Thymus (tissue), 11 donors: ENCODE measurements at regions not wholly inside any gene's neighbourhood (a gene's known extent, or its start where the extent isn't known, plus 50 kb on each side); places are given as distances from the start of the nearest gene placed in this dataset.
A peak's percentile ranks its signal among the peaks of the same experiment; 100 is the strongest.
"Not testable (repeated sequence)": the region's sequence is repeated elsewhere in the genome, so short reads cannot be mapped to it uniquely, and the experiment has no call there.

ENCODE experiments used
- DNase-seq, 9 donors: peaks; one replicate each; pipeline ENCODE4 v3.0.0-alpha.2; 2013; ENCODE audit warnings: low spot score in 9 of 9, low read depth in 6 of 9, missing footprints in 1 of 9
- H3K27ac ChIP-seq, 2 donors: one replicate each; pipeline ENCODE4 v1.5.1; 2013; ENCODE audit warnings: control low read depth in 1 of 2, low read depth in 1 of 2, low read length in 1 of 2, mild to moderate bottlenecking in 1 of 2, moderate library complexity in 1 of 2
- H3K27me3 ChIP-seq, 2 donors: one replicate each; pipeline ENCODE4 v1.5.1; 2013; ENCODE audit warnings: low read length in 1 of 2; ENCODE audit not compliant: control insufficient read depth in 2 of 2, insufficient read depth in 1 of 2
- H3K36me3 ChIP-seq, 2 donors: one replicate each; pipeline ENCODE4 v1.5.1; 2013; ENCODE audit warnings: low read length in 1 of 2, mild to moderate bottlenecking in 1 of 2, moderate library complexity in 1 of 2; ENCODE audit not compliant: control insufficient read depth in 2 of 2, insufficient read depth in 2 of 2
- H3K4me1 ChIP-seq, 2 donors: one replicate each; pipeline ENCODE4 v1.5.1; 2013; ENCODE audit warnings: low read length in 2 of 2; ENCODE audit not compliant: control insufficient read depth in 2 of 2, insufficient read depth in 2 of 2
- H3K4me3 ChIP-seq, 2 donors: one replicate each; pipeline ENCODE4 v1.5.1; 2013; ENCODE audit warnings: low read length in 2 of 2, control low read depth in 1 of 2, mild to moderate bottlenecking in 1 of 2
- H3K9me3 ChIP-seq, 2 donors: one replicate each; pipeline ENCODE4 v1.5.1; 2013; ENCODE audit warnings: low read length in 1 of 2, mild to moderate bottlenecking in 1 of 2; ENCODE audit not compliant: control insufficient read depth in 2 of 2, insufficient read depth in 1 of 2
- WGBS: extraction: QIAGEN DNeasy Blood & Tissue Kit; methylation state at CpG from one replicate; pipeline ENCODE4 v1.1.7; 2013; 5-methylcytosine and 5-hydroxymethylcytosine counted together
- donor health status: healthy.

GRCh38 chr6:37091586-37091985 lies 78.4 kb upstream of the PIM1 start:
- H3K27me3 ChIP-seq, DNase-seq, H3K9me3 ChIP-seq, H3K27ac ChIP-seq, H3K36me3 ChIP-seq, H3K4me3 ChIP-seq: not testable (repeated sequence)
- WGBS, result 96% methylated on average over 9 of the region's 9 CpGs
- H3K4me1 ChIP-seq, result peaks cover 0 to 13% of the 10 kb centered on the region in 2 donors

- H3K9me3 ChIP-seq, result no peaks in the 10 kb centered on the region
- H3K4me1 ChIP-seq, result peaks cover 0 to 13% of the 10 kb centered on the region in 2 donors
- no peaks in the 10 kb centered on the region for H3K36me3 ChIP-seq
- WGBS, result 91% methylated on average over 14 of the region's 14 CpGs
- H3K27ac ChIP-seq, result no peak overlapping the region
- no peak for DNase-seq
- no peak overlapping the region for H3K4me3 ChIP-seq
- no peaks in the 10 kb centered on the region for H3K27me3 ChIP-seq
Observed at GRCh38 chr6:37092923-37093727, 76.8 kb upstream of the PIM1 start.

GRCh38 chr6:37093728-37094069 lies 76.3 kb upstream of the PIM1 start:
- H3K4me3 ChIP-seq, result no peak overlapping the region
- H3K36me3 ChIP-seq, result no peaks in the 10 kb centered on the region
- DNase-seq, result no peak
- H3K27me3 ChIP-seq, result no peaks in the 10 kb centered on the region
- peak overlapping the region in 1 of 2 donors; percentile 31 for H3K27ac ChIP-seq
- H3K4me1 ChIP-seq, result peaks cover 0 to 13% of the 10 kb centered on the region in 2 donors
- no peaks in the 10 kb centered on the region for H3K9me3 ChIP-seq
- WGBS, result 80% methylated on average over 6 of the region's 6 CpGs

- H3K27ac ChIP-seq, result no peak overlapping the region
Observed at GRCh38 chr6:37095997-37096396, 74.0 kb upstream of the PIM1 start.

GRCh38 chr6:37097335-37097734 lies 72.6 kb upstream of the PIM1 start:
- Histone ChIP-seq H3K27me3 (no peaks in the 10 kb centered on the region), H3K9me3 (no peaks in the 10 kb centered on the region), H3K4me1 (peaks cover 0 to 22% of the 10 kb centered on the region in 2 donors), H3K36me3 (no peaks in the 10 kb centered on the region), H3K4me3 (no peak overlapping the region), H3K27ac (no peak overlapping the region)
- no peak for DNase-seq
- WGBS, result 95% methylated on average over 4 of the region's 4 CpGs

More at GRCh38 chr6:37095997-37096396, 74.0 kb upstream of the PIM1 start:
- H3K4me3 ChIP-seq, result no peak overlapping the region
- H3K4me1 ChIP-seq, result peaks cover 0 to 13% of the 10 kb centered on the region in 2 donors
- H3K9me3 ChIP-seq, result no peaks in the 10 kb centered on the region
- no peaks in the 10 kb centered on the region for H3K36me3 ChIP-seq
- H3K27me3 ChIP-seq, result no peaks in the 10 kb centered on the region
- 95% methylated on average over 1 of the region's 1 CpG for WGBS
- no peak for DNase-seq

GRCh38 chr6:37099442-37099841 lies 70.5 kb upstream of the PIM1 start:
- peaks cover 10 to 28% of the 10 kb centered on the region in 2 donors for H3K4me1 ChIP-seq
- no peaks in the 10 kb centered on the region for H3K27me3 ChIP-seq
- no peaks in the 10 kb centered on the region for H3K36me3 ChIP-seq
- 94% methylated on average over 2 of the region's 2 CpGs for WGBS
- no peak overlapping the region for H3K4me3 ChIP-seq
- no peak for DNase-seq
- no peak overlapping the region for H3K27ac ChIP-seq
- H3K9me3 ChIP-seq, result no peaks in the 10 kb centered on the region

- H3K27me3 ChIP-seq, result no peaks in the 10 kb centered on the region
- no peaks in the 10 kb centered on the region for H3K36me3 ChIP-seq
- H3K4me1 ChIP-seq, result peaks cover 10 to 25% of the 10 kb centered on the region in 2 donors
- DNase-seq, result no peak
- no peak overlapping the region for H3K4me3 ChIP-seq
- H3K9me3 ChIP-seq, result no peaks in the 10 kb centered on the region
- WGBS, result 96% methylated on average over 6 of the region's 6 CpGs
- H3K27ac ChIP-seq, result no peak overlapping the region
Observed at GRCh38 chr6:37100745-37101144, 69.2 kb upstream of the PIM1 start.

GRCh38 chr6:37101991-37102298 lies 68.0 kb upstream of the PIM1 start:
- Histone ChIP-seq H3K27ac (peak overlapping the region; percentile 4 to 71), H3K9me3 (no peaks in the 10 kb centered on the region), H3K36me3 (no peaks in the 10 kb centered on the region), H3K4me3 (no peak overlapping the region), H3K27me3 (no peaks in the 10 kb centered on the region), H3K4me1 (peaks cover 10 to 27% of the 10 kb centered on the region in 2 donors)
- 94% methylated on average over 5 of the region's 5 CpGs for WGBS
- no peak for DNase-seq

- Histone ChIP-seq H3K36me3 (no peaks in the 10 kb centered on the region), H3K4me3 (peak overlapping the region; percentile 19 to 49), H3K27me3 (no peaks in the 10 kb centered on the region), H3K9me3 (no peaks in the 10 kb centered on the region), H3K4me1 (peaks cover 10 to 30% of the 10 kb centered on the region in 2 donors), H3K27ac (peak overlapping the region; percentile 61 to 71)
- WGBS, result 5% methylated on average over 36 of the region's 36 CpGs
- DNase-seq, result peak; percentile 39 to 86 (median 62)
Observed at GRCh38 chr6:37102299-37103168, 67.4 kb upstream of the PIM1 start.
